OCI-LY7 (cell line): ENCODE measurements at regions not wholly inside any gene's neighbourhood (a gene's known extent, or its start where the extent isn't known, plus 50 kb on each side); places are given as distances from the start of the nearest gene placed in this dataset.

Experiments
- CTCF ChIP-seq: fragments of 200-600 bp; sonication (generic); conservative IDR thresholded peaks from 2 replicates; pipeline ENCODE4 v1.5.1; 2014; ENCODE audit warnings: mild to moderate bottlenecking, antibody characterized with exemption, low read length, moderate library complexity, mixed read lengths
- EZH2phosphoT487 ChIP-seq: fragments of 200-600 bp; sonication (generic); IDR thresholded peaks from 2 replicates; pipeline ENCODE4 v1.6.1; 2018; ENCODE audit warnings: low read depth, borderline replicate concordance, mild to moderate bottlenecking, mixed run types, antibody characterized with exemption, low read length, moderate library complexity, mixed read lengths

DNA sequence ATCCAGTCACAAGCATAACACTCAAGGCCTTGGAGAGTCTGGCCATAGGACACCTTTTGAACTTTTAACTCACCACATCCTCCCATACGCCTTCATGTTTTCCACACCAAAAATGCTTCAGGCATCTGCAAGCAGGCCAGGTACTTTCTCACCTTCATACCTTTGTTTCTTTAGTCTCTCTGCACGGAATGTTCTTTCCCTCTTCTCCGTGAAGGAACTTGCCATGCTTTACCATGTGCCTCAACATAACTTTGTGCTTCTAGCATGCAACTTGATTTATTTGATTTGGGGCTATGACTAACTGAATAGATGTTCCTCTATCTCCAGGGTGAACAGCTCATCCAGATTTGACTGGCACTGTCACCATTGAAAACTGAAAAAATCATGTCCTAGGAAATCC is 141.7 kb upstream of the ACVR2A start:
- TF ChIP-seq CTCF = no peak
- no peak for TF ChIP-seq EZH2phosphoT487
